GM23248 (cell line): ENCODE measurements at regions not wholly inside any gene's neighbourhood (a gene's known extent, or its start where the extent isn't known, plus 50 kb on each side); places are given as distances from the start of the nearest gene placed in this dataset.

Experiments
- DNase-seq: peaks from one replicate; pipeline ENCODE4 v3.0.0-alpha.2; 2015
- H2AFZ ChIP-seq: fragments of 200-600 bp; sonication (generic); 2 replicates; pipeline ENCODE4 v1.6.1; 2016; ENCODE audit warnings: antibody characterized with exemption
- H3F3A ChIP-seq: fragments of 200-600 bp; sonication (generic); 2 replicates; pipeline ENCODE4 v1.6.1; 2016; ENCODE audit warnings: mild to moderate bottlenecking, antibody characterized with exemption, mixed run types; ENCODE audit not compliant: insufficient read depth
- H3K27ac ChIP-seq: fragments of 200-600 bp; sonication (generic); 2 replicates; pipeline ENCODE4 v1.5.1; 2016; ENCODE audit warnings: mild to moderate bottlenecking
- H3K27me3 ChIP-seq: fragments of 200-600 bp; sonication (generic); replicated peaks from 2 replicates; pipeline ENCODE4 v1.6.1; 2016; ENCODE audit warnings: mild to moderate bottlenecking; ENCODE audit not compliant: insufficient read depth
- H3K36me3 ChIP-seq: fragments of 200-600 bp; sonication (generic); 2 replicates; pipeline ENCODE4 v1.6.1; 2016; ENCODE audit warnings: low read depth, mild to moderate bottlenecking
- H3K4me1 ChIP-seq: fragments of 200-600 bp; sonication (generic); 2 replicates; pipeline ENCODE4 v1.6.1; 2016; ENCODE audit warnings: mild to moderate bottlenecking; ENCODE audit not compliant: insufficient read depth
- H3K4me2 ChIP-seq: fragments of 200-600 bp; sonication (generic); one replicate; pipeline ENCODE4 v1.6.1; 2016; ENCODE audit warnings: mild to moderate bottlenecking; ENCODE audit not compliant: unreplicated experiment
- H3K4me3 ChIP-seq: fragments of 200-600 bp; sonication (generic); 2 replicates; pipeline ENCODE4 v1.5.1; 2016; ENCODE audit warnings: mild to moderate bottlenecking
- H3K79me2 ChIP-seq: fragments of 200-600 bp; sonication (generic); 2 replicates; pipeline ENCODE4 v1.6.1; 2016; ENCODE audit warnings: mild to moderate bottlenecking; ENCODE audit not compliant: insufficient read depth
- H3K9ac ChIP-seq: fragments of 200-600 bp; sonication (generic); 2 replicates; pipeline ENCODE4 v1.6.1; 2016; ENCODE audit warnings: mild to moderate bottlenecking
- H3K9me2 ChIP-seq: fragments of 200-600 bp; sonication (generic); 2 replicates; pipeline ENCODE4 v1.6.1; 2016; ENCODE audit warnings: mixed run types, mild to moderate bottlenecking, moderate library complexity; ENCODE audit not compliant: insufficient read depth
- H3K9me3 ChIP-seq: fragments of 200-600 bp; sonication (generic); one replicate; pipeline ENCODE4 v1.6.1; 2017; ENCODE audit warnings: low read depth
- H4K20me1 ChIP-seq: fragments of 200-600 bp; sonication (generic); 2 replicates; pipeline ENCODE4 v1.6.0; 2016; ENCODE audit not compliant: insufficient read depth
- EZH2 ChIP-seq: fragments of 200-600 bp; sonication (generic); IDR thresholded peaks from 2 replicates; pipeline ENCODE4 v1.6.1; 2018; ENCODE audit warnings: antibody characterized with exemption, mild to moderate bottlenecking; ENCODE audit not compliant: insufficient read depth, poor library complexity, severe bottlenecking
- EZH2phosphoT487 ChIP-seq: fragments of 200-600 bp; sonication (generic); IDR thresholded peaks from 2 replicates; pipeline ENCODE4 v1.6.1; 2018; ENCODE audit warnings: antibody characterized with exemption, moderate library complexity, mild to moderate bottlenecking, low read depth; ENCODE audit not compliant: insufficient read depth
- WGBS, 2 experiments: methylation state at CpG; one replicate each; pipeline ENCODE4 v1.1.6; 2015 to 2017; ENCODE audit warnings: low lambda C conversion rate in 2 of 2, low coverage in 1 of 2; ENCODE audit errors: missing lambda C conversion rate in 2 of 2; 5-methylcytosine and 5-hydroxymethylcytosine counted together
- in situ Hi-C: fragments of 300-500 bp; cut with MboI; formaldehyde crosslinking; loops from 2 replicates; pipeline ENCODE4 v1.15.0; 2020

DNA sequence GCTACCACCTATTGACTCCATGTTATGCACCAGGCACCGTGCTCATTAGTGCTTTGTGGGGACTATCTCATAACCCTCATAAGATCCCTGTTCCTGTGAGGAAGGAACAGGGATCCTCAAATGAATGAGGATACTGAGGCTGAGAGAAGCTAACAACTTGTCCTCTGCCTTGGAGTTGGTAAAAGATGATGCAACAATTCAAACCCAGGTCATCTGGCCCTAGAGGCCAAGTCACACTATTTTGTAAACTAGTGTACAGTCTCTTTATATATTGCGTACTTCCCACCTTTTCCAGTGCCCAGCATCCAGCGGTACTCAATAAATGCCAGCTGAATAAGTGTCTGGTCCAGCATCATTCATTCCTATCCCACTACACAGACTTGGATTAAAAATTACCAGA, 92.6 kb downstream of the RCN1 start:
- TF ChIP-seq EZH2phosphoT487 (no peak), EZH2 (no peak)
- in situ Hi-C loops = loop anchor here (25.0 kb wide), 2 partner anchors 946 to 1071 kb away; no protein-coding TSS in a partner anchor
- Histone ChIP-seq H3K9ac (no peak overlapping the region), H2AFZ (no peak overlapping the region), H3K36me3 (no peaks in the 10 kb centered on the region), H3K9me3 (no peaks in the 10 kb centered on the region), H3K4me1 (no peaks in the 10 kb centered on the region), H3K27me3 (peaks cover 51% of the 10 kb centered on the region), H3K79me2 (no peaks in the 10 kb centered on the region), H3F3A (no peaks in the 10 kb centered on the region), H4K20me1 (no peaks in the 10 kb centered on the region), H3K27ac (no peak overlapping the region), H3K4me3 (no peak overlapping the region), H3K9me2 (no peaks in the 10 kb centered on the region), H3K4me2 (no peak overlapping the region)
- DNase-seq = no peak
- 77 to 78% methylated on average over 3 of the region's 3 CpGs for WGBS, 2 experiments

DNA sequence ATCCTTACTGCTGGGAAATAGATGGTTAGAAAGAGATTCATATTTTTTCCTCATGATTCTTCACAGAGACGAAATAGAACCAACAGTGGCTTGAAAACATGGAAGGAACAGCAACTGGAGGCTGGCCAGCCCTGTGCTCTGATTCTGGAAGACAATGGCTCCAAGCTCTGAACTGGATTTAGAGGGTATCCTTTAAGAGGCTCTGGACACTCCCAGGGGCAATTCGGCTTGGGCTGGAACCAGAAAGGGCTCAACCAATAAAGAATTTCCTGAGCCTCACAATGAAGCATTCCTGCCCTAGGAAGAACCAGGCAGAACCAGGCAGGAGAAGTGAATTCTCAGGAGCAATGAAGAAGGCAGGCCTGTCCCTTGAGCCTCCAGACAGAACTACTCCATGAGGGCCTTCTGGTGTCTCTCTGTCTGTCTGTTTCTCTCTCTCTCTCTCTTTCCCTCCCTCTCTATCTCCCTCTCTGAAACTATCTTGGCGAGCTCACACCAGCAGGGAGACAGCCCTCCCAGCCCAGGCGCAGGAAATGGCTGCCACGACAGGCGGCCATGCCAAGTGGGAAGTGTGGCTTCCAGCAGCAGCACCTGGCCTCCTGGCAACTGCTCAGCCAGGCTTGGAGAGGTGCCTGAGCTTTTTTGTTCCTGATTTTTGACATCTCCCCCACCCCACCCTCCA, 93.3 kb downstream of the RCN1 start:
- no peak for DNase-seq
- in situ Hi-C loops = loop anchor here (25.0 kb wide), 2 partner anchors 947 to 1072 kb away; no protein-coding TSS in a partner anchor
- TF ChIP-seq EZH2phosphoT487 (no peak), EZH2 (no peak)
- H3K4me2 ChIP-seq = no peak overlapping the region
- no peak overlapping the region for H3K27ac ChIP-seq
- peaks cover 45% of the 10 kb centered on the region for H3K27me3 ChIP-seq
- H3K4me1 ChIP-seq = no peaks in the 10 kb centered on the region
- H2AFZ ChIP-seq = no peak overlapping the region
- H3F3A ChIP-seq = no peaks in the 10 kb centered on the region
- H3K79me2 ChIP-seq = no peaks in the 10 kb centered on the region
- WGBS, 2 experiments = 26 to 46% methylated on average over 6 of the region's 6 CpGs
- no peaks in the 10 kb centered on the region for H3K36me3 ChIP-seq
- no peak overlapping the region for H3K9ac ChIP-seq
- H3K9me3 ChIP-seq = no peaks in the 10 kb centered on the region
- H3K4me3 ChIP-seq = no peak overlapping the region
- no peaks in the 10 kb centered on the region for H3K9me2 ChIP-seq
- H4K20me1 ChIP-seq = no peaks in the 10 kb centered on the region

DNA sequence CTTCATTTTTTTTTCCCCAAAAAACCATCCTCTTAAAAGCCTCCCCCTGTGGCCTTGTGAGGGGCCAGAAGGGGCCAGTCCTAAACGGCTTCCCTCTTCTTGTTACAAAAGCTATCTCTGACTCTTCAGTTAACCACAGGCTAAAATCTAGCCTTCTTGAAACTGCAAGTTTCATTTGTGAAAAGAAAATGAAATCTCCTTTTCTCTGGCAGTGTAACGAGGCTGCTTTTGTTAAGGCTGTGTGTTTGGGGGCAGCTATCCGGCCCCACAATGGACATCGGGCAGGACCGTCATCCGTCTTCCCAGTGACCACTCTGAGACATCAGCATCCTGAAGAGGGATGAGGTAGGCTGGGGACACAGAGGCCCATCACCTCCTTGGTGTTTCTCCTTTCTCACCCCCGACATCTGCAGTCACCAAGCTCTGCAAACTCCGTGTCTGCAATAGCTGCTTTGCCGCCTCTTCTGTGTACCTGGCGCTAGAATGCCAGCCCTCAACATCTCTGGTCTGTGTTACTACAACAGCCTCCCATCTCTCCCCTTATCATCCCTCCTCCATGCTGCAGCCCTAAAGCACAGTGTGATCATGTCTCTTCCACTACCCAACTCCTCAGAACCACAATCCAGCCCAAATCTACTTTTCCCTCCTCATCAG, 94.0 kb downstream of the RCN1 start:
- in situ Hi-C loops = loop anchor here (25.0 kb wide), 2 partner anchors 948 to 1073 kb away; no protein-coding TSS in a partner anchor
- Histone ChIP-seq H3K36me3 (no peaks in the 10 kb centered on the region), H3K79me2 (no peaks in the 10 kb centered on the region), H3K9ac (no peak overlapping the region), H3K27me3 (peaks cover 40% of the 10 kb centered on the region), H3K27ac (no peak overlapping the region), H4K20me1 (no peaks in the 10 kb centered on the region), H3K4me3 (no peak overlapping the region), H2AFZ (no peak overlapping the region), H3K9me2 (no peaks in the 10 kb centered on the region), H3K4me1 (no peaks in the 10 kb centered on the region), H3K9me3 (no peaks in the 10 kb centered on the region), H3K4me2 (no peak overlapping the region), H3F3A (no peaks in the 10 kb centered on the region)
- WGBS, 2 experiments = 65 to 69% methylated on average over 10 of the region's 10 CpGs
- DNase-seq = no peak
- TF ChIP-seq EZH2 (no peak), EZH2phosphoT487 (no peak)

DNA sequence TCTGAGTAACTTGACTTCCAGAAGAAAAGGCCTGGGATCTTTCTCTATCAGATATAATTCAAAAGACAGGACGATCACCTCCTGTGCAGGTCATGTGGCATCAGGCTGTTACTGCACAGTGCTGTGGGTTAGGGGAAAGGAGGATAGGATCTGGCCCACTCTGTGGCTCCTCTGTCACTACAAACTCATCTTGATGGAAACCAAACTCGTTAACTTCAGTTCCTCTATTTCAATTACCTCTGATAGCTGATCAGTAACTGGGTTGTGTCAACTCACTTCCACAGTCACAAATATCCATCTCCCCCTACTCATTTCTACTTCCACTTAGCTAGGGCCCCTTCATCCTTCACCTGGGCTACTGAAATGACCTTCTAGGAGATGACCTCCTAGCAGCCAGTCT, 95.2 kb downstream of the RCN1 start:
- DNase-seq = no peak
- Histone ChIP-seq H3K79me2 (no peaks in the 10 kb centered on the region), H3K27me3 (peaks cover 34% of the 10 kb centered on the region), H3K4me3 (no peak overlapping the region), H3K4me2 (no peak overlapping the region), H3F3A (no peaks in the 10 kb centered on the region), H3K27ac (no peak overlapping the region), H3K4me1 (no peaks in the 10 kb centered on the region), H2AFZ (no peak overlapping the region), H3K9me3 (no peaks in the 10 kb centered on the region), H3K9me2 (no peaks in the 10 kb centered on the region), H4K20me1 (no peaks in the 10 kb centered on the region), H3K36me3 (no peaks in the 10 kb centered on the region), H3K9ac (no peak overlapping the region)
- WGBS, 2 experiments = 31 to 35% methylated on average over 2 of the region's 2 CpGs
- in situ Hi-C loops = loop anchor here (25.0 kb wide), 2 partner anchors 949 to 1074 kb away; no protein-coding TSS in a partner anchor
- no peak for TF ChIP-seq EZH2
- TF ChIP-seq EZH2phosphoT487 = no peak
